Keratinocyte (primary cell): ENCODE measurements at regions not wholly inside any gene's neighbourhood (a gene's known extent, or its start where the extent isn't known, plus 50 kb on each side); places are given as distances from the start of the nearest gene placed in this dataset.

Experiments
- DNase-seq: peaks from one replicate; pipeline ENCODE4 v3.0.0-alpha.2; 2011; ENCODE audit warnings: low read depth, missing footprints, low spot score
- FAIRE-seq: peaks from 2 replicates; lab custom pipeline; 2011; peaks lifted over from hg19 to GRCh38; lab: Jason Lieb, UNC
- H2AFZ ChIP-seq: 2 replicates; pipeline ENCODE4 v1.6.0; 2012; ENCODE audit warnings: low read length, control low read depth, inconsistent platforms; ENCODE audit not compliant: control insufficient read depth
- H3K27ac ChIP-seq: 2 replicates; pipeline ENCODE4 v1.5.1; 2011; ENCODE audit warnings: low read length; ENCODE audit not compliant: control insufficient read depth, insufficient read depth
- H3K27me3 ChIP-seq: 3 replicates; pipeline ENCODE4 v1.6.0; 2011; ENCODE audit warnings: low read length; ENCODE audit not compliant: control insufficient read depth, insufficient read depth; ENCODE audit errors: extremely low read depth
- H3K36me3 ChIP-seq, 2 experiments: 2 replicates in 1 of 2; 3 replicates in 1 of 2; pipeline ENCODE4 v1.5.1; 2011; ENCODE audit warnings: low read length in 2 of 2, mild to moderate bottlenecking in 1 of 2; ENCODE audit not compliant: control insufficient read depth in 2 of 2, insufficient read depth in 2 of 2; ENCODE audit errors: extremely low read depth in 1 of 2
- H3K4me1 ChIP-seq: 3 replicates; pipeline ENCODE4 v1.5.1; 2011; ENCODE audit warnings: low read length; ENCODE audit not compliant: control insufficient read depth, insufficient read depth; ENCODE audit errors: extremely low read depth
- H3K4me2 ChIP-seq: 3 replicates; pipeline ENCODE4 v1.6.0; 2011; ENCODE audit warnings: low read depth, low read length; ENCODE audit not compliant: control insufficient read depth, insufficient read depth; ENCODE audit errors: extremely low read depth
- H3K4me3 ChIP-seq, 3 experiments: fragments of 200-600 bp in 1 of 3; sonication (generic) in 1 of 3; 2 replicates in 2 of 3; 3 replicates in 1 of 3; pipeline ENCODE4 v1.5.1; 2011 to 2016; ENCODE audit warnings: low read length in 3 of 3, mild to moderate bottlenecking in 3 of 3, control low read depth in 2 of 3, inconsistent platforms in 1 of 3, low read depth in 1 of 3, mixed read lengths in 1 of 3, mixed run types in 1 of 3, moderate library complexity in 1 of 3; ENCODE audit not compliant: control insufficient read depth in 2 of 3, insufficient read depth in 2 of 3; ENCODE audit errors: extremely low read depth in 1 of 3
- H3K79me2 ChIP-seq: 2 replicates; pipeline ENCODE4 v1.6.0; 2012; ENCODE audit warnings: low read length; ENCODE audit not compliant: control insufficient read depth, insufficient read depth
- H3K9ac ChIP-seq: 3 replicates; pipeline ENCODE4 v1.6.0; 2011; ENCODE audit warnings: low read length; ENCODE audit not compliant: control insufficient read depth, insufficient read depth; ENCODE audit errors: extremely low read depth
- H3K9me1 ChIP-seq: 3 replicates; pipeline ENCODE4 v1.6.0; 2011; ENCODE audit warnings: low read length; ENCODE audit not compliant: control insufficient read depth, insufficient read depth; ENCODE audit errors: extremely low read depth
- H3K9me3 ChIP-seq: 2 replicates; pipeline ENCODE4 v1.5.1; 2012; ENCODE audit warnings: low read depth, low read length; ENCODE audit not compliant: control insufficient read depth
- H4K20me1 ChIP-seq: 3 replicates; pipeline ENCODE4 v1.6.0; 2011; ENCODE audit warnings: low read length; ENCODE audit not compliant: control insufficient read depth, insufficient read depth; ENCODE audit errors: extremely low read depth
- CTCF ChIP-seq, 3 experiments: IDR thresholded peaks in 1 of 3; conservative IDR thresholded peaks in 1 of 3; optimal IDR thresholded peaks in 1 of 3; 2 replicates in 2 of 3; 3 replicates in 1 of 3; pipeline versions ENCODE3 to v1.5.1; 2011; ENCODE audit warnings: low read length in 3 of 3, mild to moderate bottlenecking in 3 of 3, moderate library complexity in 2 of 3, control low read depth in 1 of 3, inconsistent platforms in 1 of 3; ENCODE audit not compliant: insufficient read depth in 2 of 3; ENCODE audit errors: extremely low read depth in 1 of 3
- EZH2 ChIP-seq: IDR thresholded peaks from one replicate; pipeline ENCODE4 v1.6.1; 2012; ENCODE audit warnings: inconsistent platforms, mild to moderate bottlenecking, low read length, moderate library complexity
- dilution Hi-C: fragments of 300-500 bp; cut with MboI; formaldehyde crosslinking; loops from one replicate; pipeline ENCODE4 v1.7.0; 2020; ENCODE audit warnings: low sequenced_read_pairs; ENCODE audit not compliant: extremely low pct_ligation_motif_present

GRCh38 chr5:91477408-91477807 lies 94.3 kb upstream of the ARRDC3 start:
- Histone ChIP-seq H3K9me1 (no peaks in the 10 kb centered on the region), H3K79me2 (no peaks in the 10 kb centered on the region), H4K20me1 (no peaks in the 10 kb centered on the region), H2AFZ (no peak overlapping the region), H3K9me3 (no peaks in the 10 kb centered on the region), H3K4me1 (no peaks in the 10 kb centered on the region), H3K4me3 (no peak overlapping the region), H3K4me2 (no peak overlapping the region), H3K27ac (no peak overlapping the region), H3K9ac (no peak overlapping the region), H3K27me3 (no peaks in the 10 kb centered on the region), H3K36me3 (no peaks in the 10 kb centered on the region)
- dilution Hi-C loops: no loop called here
- TF ChIP-seq CTCF (optimal IDR thresholded peaks at IDR 0.05 in 1 of 3, IDR thresholded peaks at IDR 0.05 in 1 of 3, conservative IDR thresholded peaks at IDR 0.05 in 1 of 3; ENCODE audit: extremely low read depth in 1 of 3, insufficient read depth in 2 of 3, low read length in 3 of 3): no peak
- TF ChIP-seq EZH2: no peak
- FAIRE-seq: no peak
- DNase-seq: no peak

- Histone ChIP-seq H3K27ac (no peak overlapping the region), H3K4me2 (no peak overlapping the region), H4K20me1 (no peaks in the 10 kb centered on the region), H3K9me3 (no peaks in the 10 kb centered on the region), H3K4me3 (no peak overlapping the region), H3K27me3 (no peaks in the 10 kb centered on the region), H2AFZ (no peak overlapping the region), H3K9me1 (no peaks in the 10 kb centered on the region), H3K4me1 (no peaks in the 10 kb centered on the region), H3K36me3 (no peaks in the 10 kb centered on the region), H3K79me2 (no peaks in the 10 kb centered on the region), H3K9ac (no peak overlapping the region)
- TF ChIP-seq CTCF (optimal IDR thresholded peaks at IDR 0.05 in 1 of 3, IDR thresholded peaks at IDR 0.05 in 1 of 3, conservative IDR thresholded peaks at IDR 0.05 in 1 of 3; ENCODE audit: extremely low read depth in 1 of 3, insufficient read depth in 2 of 3, low read length in 3 of 3): no peak
- no peak for TF ChIP-seq EZH2
- FAIRE-seq: no peak
- dilution Hi-C loops: no loop called here
- no peak for DNase-seq
These were observed 91.1 kb upstream of the ARRDC3 start for GRCh38 chr5:91474201-91474600.
